Tibial nerve (tissue), 3 donors: ENCODE measurements at regions not wholly inside any gene's neighbourhood (a gene's known extent, or its start where the extent isn't known, plus 50 kb on each side); places are given as distances from the start of the nearest gene placed in this dataset.

ENCODE experiments used
- CTCF ChIP-seq, 5 experiments: fragments of 200-600 bp in 3 of 5; fragments of 450-650 bp in 2 of 5; sonication (generic) in 3 of 5; IDR thresholded peaks; one replicate each; pipeline ENCODE4 v1.5.1; 2016 to 2019; ENCODE audit warnings: antibody characterized with exemption in 5 of 5, mild to moderate bottlenecking in 3 of 5, moderate library complexity in 2 of 5
- POLR2A ChIP-seq, 2 donors: fragments of 450-650 bp; IDR thresholded peaks; one replicate each; pipeline ENCODE4 v1.6.1; 2017; ENCODE audit warnings: antibody characterized with exemption in 2 of 2, mild to moderate bottlenecking in 2 of 2, moderate library complexity in 2 of 2

GRCh38 chr3:83454353-83454752 is 1504.4 kb upstream of the CADM2 start:
- TF ChIP-seq CTCF (IDR thresholded peaks at IDR 0.05) (no peak), POLR2A (IDR thresholded peaks at IDR 0.05) (no peak)
